Stimulated activated CD4-positive, alpha-beta T cell treated with anti-CD3 and anti-CD28 coated beads, Interleukin-2, amount 100 ng/mL, for 48 hours (primary cell): ENCODE measurements at regions not wholly inside any gene's neighbourhood (a gene's known extent, or its start where the extent isn't known, plus 50 kb on each side); places are given as distances from the start of the nearest gene placed in this dataset.
"Not testable (repeated sequence)": the region's sequence is repeated elsewhere in the genome, so short reads cannot be mapped to it uniquely, and the experiment has no call there.

Source experiments
- DNase-seq, 2 donors: peaks; one replicate each; pipeline ENCODE4 v3.0.0-alpha.2; 2020

DNA sequence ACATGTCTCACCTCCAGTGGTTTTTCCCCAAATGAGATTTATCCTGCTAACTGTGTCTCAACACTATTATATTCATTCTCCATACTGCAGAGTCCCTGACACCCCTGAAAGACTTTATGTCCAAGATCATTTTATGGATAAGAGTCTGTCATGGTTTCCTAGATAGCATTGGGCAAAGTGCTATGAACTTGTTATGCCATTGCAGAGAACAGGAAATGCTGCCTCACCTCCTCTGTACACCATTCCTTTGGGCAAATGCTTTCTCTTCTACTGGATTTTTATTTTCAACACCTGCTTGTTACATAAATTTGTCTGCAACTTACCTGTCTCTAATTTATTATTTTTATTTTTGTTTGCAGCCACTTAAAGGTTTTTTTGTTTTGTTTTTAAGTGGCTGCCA is 652.5 kb upstream of the FAM98A start:
- DNase-seq = no peak

DNA sequence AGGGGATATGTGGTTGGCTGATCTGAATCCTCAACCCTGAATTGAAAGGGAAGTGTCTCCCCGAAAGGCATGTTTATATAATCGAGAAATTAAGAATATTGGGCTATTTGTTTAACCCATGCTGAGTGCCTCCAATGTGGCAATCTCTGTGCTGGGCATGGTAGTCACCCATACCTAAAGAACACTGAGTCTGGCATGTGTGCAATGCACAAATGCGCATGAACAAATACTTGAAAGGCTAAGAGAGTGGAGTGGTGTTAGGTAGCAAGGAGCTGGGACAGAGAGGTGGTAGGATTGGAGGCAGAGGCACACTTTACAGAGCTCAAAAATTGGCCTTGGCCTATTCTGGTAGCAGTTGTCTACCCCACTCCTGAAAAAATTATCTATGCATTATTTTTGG is 645.1 kb upstream of the FAM98A start:
- no peak for DNase-seq

- DNase-seq = no peak
These were observed 643.6 kb upstream of the FAM98A start for GRCh38 chr2:34242763-34243123.

DNA sequence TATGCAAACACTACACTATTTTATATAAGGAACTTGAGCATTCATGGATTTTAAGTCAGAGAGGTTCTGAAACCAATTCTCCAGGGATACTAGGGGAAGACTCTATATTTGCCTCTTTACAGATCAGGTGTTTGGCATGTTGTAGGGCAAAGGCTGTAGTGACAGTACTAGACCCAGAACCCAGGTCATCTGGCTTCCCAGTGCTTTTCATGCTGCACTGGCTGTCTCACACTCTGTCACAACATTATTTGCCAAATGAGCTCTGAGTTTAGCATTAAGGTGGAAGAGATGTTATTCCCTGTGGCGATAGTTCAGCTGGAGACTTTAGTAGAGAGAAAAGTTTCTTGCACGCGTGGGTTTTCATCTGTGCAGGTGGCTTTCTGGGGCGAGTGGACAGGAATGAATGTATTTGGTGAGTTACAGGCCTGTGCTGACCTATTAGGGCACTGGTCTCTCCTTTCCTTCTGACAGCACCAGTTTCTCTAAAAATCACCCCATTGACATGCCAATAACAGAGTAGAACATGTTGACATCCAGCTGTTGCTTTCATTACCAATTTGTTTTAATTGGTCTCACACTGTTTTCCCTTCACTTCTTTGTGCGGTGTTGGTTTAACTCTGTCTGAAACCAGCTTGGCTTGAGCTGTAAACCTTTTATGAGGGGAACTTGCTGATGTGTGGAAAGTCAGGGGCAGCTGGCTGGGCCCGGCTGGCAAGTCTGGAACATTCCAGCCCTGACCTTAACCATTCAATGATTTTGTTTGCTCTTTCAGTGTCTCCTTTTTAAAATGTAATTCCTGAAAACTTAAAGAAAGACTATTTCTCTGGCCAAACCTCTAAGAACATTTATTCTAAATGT is 643.0 kb upstream of the FAM98A start:
- no peak for DNase-seq

DNA sequence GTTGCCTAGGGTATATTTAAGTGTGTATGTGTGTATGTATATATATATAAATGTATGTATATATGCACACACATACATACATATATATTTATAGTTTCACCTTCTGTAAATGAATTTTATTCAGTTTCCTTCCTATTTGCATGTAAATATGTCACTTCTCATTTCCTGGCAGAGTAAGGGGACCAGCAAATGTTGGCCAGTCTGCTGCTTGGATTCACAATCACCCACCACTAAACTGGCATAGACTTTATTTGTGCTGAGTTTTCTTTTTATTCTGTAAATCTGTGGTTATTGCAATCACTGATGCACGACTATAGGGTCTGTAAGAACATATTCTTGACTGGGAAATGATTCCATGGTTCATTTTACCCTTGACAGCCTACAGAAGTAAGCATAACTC is 640.4 kb upstream of the FAM98A start:
- no peak for DNase-seq

- DNase-seq = no peak
These were observed 635.7 kb upstream of the FAM98A start for GRCh38 chr2:34234823-34235222.

DNA sequence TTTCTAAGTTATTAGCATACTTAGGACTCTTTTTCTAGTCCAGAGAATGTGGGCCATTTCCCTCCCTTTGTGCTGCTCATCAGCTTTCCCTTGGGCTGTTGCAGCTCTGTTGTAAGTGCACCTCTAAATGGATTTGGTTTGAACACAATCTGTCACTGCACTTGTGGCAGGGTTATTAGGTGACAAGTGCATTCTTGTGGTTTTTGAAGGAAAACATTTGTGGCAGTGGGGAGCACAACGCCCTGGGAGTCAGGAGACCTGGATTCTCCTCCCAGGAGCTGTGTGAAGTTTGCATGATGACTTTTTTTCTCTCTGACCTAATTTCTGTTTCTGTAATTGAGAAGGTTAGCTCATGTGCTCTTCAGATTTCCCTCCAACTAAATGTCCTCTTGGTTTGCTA is 630.9 kb upstream of the FAM98A start:
- DNase-seq = no peak

DNA sequence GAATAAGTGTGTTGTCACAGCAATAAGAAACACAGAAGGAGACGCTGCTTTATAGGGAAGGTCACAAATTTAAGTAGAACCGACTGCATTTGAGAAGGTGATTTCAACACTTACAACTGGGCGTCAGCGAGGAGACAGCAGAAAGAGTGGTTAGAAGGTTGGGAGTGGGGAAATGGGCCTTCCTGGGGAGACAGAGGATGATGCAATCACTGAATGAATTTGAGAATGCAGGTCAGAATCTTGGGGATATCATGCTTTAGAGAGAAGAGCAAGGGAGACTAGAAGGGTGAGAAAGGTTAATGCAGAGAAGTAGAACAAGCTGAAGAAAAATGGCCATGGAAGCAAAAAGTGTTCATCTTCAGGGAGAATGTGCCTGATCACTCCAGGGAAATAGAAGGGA is 616.1 kb upstream of the FAM98A start:
- no peak for DNase-seq

DNA sequence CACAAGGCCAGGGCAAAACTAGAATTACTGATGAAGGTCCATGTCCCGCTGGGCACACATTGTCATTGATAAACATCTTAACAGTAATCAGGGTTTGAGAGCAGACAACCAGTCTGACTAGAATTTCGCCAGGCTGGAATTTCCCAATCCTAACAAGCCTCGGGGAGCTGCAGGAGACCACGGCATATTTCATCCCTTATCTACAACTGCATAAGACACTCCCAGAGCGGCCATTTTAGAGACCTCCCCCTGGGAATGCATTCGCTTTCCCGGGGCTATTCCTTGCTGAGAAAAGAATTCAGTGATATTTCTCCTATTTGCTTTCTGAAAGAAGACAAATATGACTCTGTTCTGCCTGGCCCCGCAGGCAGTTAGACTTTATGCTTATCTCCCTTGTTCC is 611.3 kb upstream of the FAM98A start:
- not testable (repeated sequence) for DNase-seq

DNA sequence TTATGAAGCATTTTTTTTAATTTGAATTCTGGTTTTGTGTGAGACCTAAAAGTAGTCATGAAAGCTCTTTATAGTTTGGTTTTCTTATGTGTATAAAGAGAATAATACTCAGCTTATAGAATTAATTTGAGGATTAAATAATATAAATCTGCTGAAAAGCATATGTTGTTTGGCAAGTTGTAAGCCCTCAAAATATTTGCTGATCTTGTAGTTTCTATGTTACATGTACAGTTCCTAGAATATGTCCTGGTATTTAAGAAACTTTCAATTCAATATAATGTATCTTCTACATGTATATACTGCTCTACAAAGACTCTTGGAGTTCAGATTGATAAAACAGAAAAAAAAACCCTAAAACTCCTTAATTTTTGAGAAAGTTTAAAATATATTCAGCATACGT is 605.5 kb upstream of the FAM98A start:
- no peak for DNase-seq

DNA sequence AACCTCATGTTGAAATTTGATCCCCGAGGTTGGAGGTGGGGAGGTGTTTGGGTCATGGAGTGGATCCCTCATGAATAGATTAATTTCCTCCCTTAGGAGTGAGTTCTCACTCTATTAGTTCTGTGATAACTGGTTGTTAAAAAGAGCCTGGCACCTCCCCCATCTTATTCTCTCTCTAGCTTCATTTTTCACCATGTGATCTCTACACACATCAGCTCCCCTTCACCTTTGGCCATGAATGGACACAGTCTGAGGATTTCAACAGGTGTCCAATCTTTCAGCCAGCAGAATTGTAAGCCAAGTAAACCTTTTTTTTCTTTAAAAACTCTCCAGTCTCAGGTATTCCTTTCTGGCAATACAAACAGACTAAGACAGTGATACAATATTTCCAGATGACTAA is 602.0 kb upstream of the FAM98A start:
- DNase-seq = no peak

GRCh38 chr2:34199971-34200370 is 600.9 kb upstream of the FAM98A start:
- DNase-seq = no peak

DNA sequence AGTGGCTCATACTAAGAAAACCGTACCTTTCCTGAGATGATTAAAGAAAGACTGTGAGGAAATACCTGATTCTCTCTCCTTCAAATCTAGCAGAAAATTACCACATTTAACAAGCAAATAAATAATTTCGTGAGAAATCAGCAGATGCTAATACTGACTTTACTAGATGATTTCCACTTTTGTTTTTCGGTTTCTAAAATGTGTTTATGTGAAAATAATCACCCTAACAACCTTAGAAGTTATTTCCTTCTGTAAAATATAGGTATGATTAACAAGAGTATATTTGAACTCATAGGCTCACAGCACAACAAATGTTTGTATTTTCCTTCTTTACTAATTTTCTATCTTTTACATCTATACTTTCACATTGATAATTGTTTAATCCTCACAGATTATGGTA is 594.1 kb upstream of the FAM98A start:
- DNase-seq = no peak

GRCh38 chr2:34188464-34189303 is 589.6 kb upstream of the FAM98A start:
- no peak for DNase-seq

DNA sequence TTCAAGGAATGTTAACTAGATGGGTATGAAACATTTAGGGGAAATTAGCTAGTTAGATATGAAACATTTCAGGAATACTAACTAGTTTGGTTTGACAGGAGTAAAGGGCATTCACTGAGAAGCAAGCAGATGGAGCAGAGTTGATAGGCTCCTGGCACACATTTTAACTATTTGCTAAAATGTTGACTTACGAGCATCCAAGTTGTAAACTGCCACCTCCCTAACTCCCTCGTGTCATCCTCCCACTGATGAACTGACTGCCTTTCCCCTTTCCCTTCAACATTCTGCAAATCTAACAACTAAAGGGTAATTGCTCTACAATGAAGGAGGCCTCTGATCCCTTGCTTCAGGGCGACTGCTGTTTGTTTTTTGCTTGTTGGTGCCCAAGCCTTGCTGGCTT is 580.4 kb upstream of the FAM98A start:
- DNase-seq = no peak

DNA sequence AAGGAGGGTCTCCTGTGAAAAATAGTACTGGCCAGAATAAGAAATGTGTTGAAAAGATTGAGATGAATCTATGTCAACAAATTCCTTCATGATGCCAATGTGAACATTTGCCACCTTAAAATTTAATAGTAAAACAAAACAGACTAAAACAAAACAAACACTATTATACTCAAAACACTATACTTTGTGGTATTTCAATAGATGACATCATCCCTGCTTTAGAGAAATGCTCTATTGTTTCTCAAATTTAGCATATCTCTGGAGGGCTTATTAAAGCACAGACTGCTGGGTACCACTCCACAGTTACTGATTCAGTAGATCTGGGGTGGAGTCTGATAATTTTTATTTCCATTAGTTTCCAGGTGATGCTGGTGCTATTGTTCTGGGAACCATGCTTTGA is 579.4 kb upstream of the FAM98A start:
- no peak for DNase-seq

DNA sequence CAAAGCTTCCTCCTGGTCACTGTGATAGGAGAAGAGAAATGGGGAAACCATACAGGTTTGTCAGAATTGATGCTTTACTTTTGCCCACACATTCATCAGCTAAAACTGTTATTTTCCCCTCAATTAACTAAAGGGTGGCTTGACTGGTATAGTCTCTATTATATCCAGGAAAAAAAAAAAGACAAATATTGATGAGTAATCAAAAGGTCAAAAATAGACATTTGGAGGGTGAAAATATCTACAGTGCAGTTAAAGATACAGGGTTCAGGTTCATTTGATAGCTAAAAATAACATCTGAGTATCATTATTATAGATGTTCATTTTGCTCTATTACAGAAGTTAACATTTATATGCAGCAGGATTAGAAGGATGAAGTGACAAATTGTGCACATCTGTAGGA is 577.6 kb upstream of the FAM98A start:
- no peak for DNase-seq

DNA sequence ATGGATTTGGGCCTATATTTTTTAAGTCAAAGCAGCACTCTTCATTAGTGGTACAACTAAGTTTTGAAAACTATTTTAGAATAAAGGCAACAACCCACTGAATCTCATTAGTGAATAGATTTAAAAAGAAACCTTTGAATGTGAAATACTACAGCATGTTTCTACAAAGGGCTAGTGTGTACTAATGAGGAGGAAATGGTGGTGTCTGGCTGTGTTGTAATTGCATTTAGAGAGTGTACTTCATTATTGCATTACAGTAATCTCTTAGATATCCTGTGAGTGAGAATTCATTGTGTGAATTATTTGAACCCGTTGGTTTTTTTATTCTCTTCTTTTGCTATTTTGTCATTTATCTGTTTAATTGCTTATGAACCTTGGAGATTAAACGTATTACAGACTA is 575.4 kb upstream of the FAM98A start:
- no peak for DNase-seq

DNA sequence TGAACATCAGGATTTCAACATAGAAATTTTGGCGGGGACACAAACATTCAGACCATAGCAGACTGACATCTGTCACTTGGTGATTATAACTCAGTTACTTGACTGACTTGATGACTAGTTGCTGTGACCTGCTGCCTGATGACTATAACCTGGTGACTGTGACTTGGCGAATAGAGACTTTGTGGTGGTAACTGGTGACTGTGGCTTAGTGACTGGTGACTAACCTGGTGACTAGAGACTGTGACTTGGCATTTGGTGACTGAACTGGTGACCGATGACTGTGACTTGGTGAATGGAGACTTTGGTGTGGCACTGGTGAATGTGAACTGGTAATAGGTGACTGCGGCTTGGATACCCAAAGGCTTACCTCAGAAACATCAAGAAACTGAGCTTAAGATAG is 563.1 kb upstream of the FAM98A start:
- DNase-seq = no peak

- DNase-seq = no peak
These were observed 562.5 kb upstream of the FAM98A start for GRCh38 chr2:34161549-34161948.

DNA sequence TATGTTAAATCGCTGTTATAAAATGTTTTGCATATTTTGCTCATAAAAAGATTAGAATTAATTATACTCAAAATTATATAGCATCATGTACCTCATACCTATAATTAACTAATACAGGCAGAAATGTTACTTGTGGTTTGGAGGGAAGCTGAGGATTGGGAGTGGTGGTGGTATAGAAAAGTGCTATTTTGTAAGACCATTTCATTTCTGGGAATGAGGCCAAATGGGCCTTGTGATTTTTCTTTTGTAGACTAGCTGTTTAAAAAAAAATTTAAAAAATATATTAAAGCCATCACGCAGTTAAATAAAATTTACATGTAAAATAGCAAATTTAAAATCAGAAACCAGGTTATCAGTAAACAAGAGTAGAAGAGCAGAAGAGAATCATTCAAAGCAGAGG is 560.8 kb upstream of the FAM98A start:
- DNase-seq = no peak

DNA sequence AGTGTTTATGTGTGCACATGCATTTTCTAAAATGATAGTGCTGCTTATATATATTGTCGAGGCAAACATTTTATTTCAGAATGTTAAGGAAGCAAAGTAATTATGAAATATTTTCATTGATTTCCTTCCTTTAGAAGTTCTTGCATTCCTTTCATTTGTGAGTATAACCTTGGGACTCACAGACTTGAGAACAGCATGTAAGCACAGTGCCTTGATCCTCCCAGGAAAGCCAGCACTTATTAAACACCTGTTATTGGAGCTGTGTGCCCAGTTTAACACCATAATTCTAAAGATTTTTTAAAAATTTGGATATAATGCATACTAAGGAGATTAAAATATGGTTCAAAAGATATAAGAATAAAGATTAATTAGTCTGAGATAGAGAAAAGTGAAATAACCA is 554.4 kb upstream of the FAM98A start:
- no peak for DNase-seq

DNA sequence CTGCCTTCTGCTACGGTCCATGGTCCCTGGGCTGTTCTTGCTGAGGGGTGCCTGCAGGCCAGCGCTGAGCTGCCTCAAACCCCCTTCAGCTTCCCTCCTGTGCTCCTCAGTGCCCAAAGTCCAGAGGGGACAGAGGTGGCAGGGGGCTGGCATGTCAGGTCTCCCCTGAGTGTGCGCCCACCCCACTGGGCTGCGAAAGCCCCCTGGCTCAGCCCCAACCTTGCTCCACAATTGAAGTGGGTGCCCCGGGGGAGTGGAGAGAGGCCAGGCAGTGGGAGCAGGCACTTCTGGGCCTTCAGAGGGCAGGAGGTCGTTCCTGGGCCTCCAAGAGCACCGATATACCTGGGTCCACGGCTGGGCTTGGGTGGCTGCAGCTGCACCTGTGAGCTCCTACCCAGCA is 548.7 kb upstream of the FAM98A start:
- DNase-seq = no peak

- no peak for DNase-seq
These were observed 544.0 kb upstream of the FAM98A start for GRCh38 chr2:34143149-34143548.
